H1 (cell line): ENCODE measurements at regions not wholly inside any gene's neighbourhood (a gene's known extent, or its start where the extent isn't known, plus 50 kb on each side); places are given as distances from the start of the nearest gene placed in this dataset.

Experiments
- CTCF ChIA-PET: fragments of 300-600 bp; sonication (Branson Sonifier 250); formaldehyde crosslinking; loops from one replicate; lab custom pipeline; 2021; ENCODE audit not compliant: partially characterized antibody; lab: Charles Lee
- POLR2A ChIA-PET: fragments of 300-600 bp; sonication (Branson Sonifier 250); formaldehyde crosslinking; loops from one replicate; lab custom pipeline; 2021; ENCODE audit warnings: inconsistent platforms; ENCODE audit not compliant: partially characterized antibody; lab: Charles Lee
- DNase-seq, 2 experiments: peaks; one replicate each; pipeline versions ENCODE4 v3.0.0 to v3.0.0-alpha.2; 2010 to 2022; ENCODE audit warnings: low spot score in 2 of 2, low read depth in 1 of 2, mixed read lengths in 1 of 2
- FAIRE-seq: peaks from 2 replicates; lab custom pipeline; 2011; peaks lifted over from hg19 to GRCh38; lab: Jason Lieb, UNC
- H2AFZ ChIP-seq: 2 replicates; pipeline ENCODE4 v1.8.1; 2012; ENCODE audit warnings: low read length, inconsistent platforms
- H2AK5ac ChIP-seq: 2 replicates; pipeline ENCODE4 v1.6.1; 2013; ENCODE audit warnings: low read depth, low read length
- H2BK120ac ChIP-seq: replicated peaks from 2 replicates; pipeline ENCODE3; 2013; ENCODE audit warnings: low read depth, low read length, inconsistent platforms
- H2BK12ac ChIP-seq: 2 replicates; pipeline ENCODE4 v1.6.1; 2013; ENCODE audit warnings: low read depth, low read length
- H2BK15ac ChIP-seq: 2 replicates; pipeline ENCODE4 v1.6.1; 2013; ENCODE audit warnings: low read length
- H2BK20ac ChIP-seq: 2 replicates; pipeline ENCODE4 v1.6.1; 2013; ENCODE audit warnings: low read length
- H2BK5ac ChIP-seq: 2 replicates; pipeline ENCODE4 v1.6.1; 2013; ENCODE audit warnings: low read depth, low read length
- H3K14ac ChIP-seq: 2 replicates; pipeline ENCODE4 v1.6.1; 2013; ENCODE audit warnings: inconsistent platforms; ENCODE audit not compliant: insufficient read length
- H3K18ac ChIP-seq: 2 replicates; pipeline ENCODE4 v1.6.1; 2013; ENCODE audit warnings: low read length; ENCODE audit errors: extremely low read depth
- H3K23ac ChIP-seq: 2 replicates; pipeline ENCODE4 v1.6.1; 2013; ENCODE audit warnings: inconsistent platforms; ENCODE audit not compliant: insufficient read length
- H3K23me2 ChIP-seq: 2 replicates; pipeline ENCODE4 v1.6.1; 2013; ENCODE audit warnings: low read depth, low read length
- H3K27ac ChIP-seq: 2 replicates; pipeline ENCODE4 v1.6.1; 2011; ENCODE audit warnings: low read depth, low read length, inconsistent platforms
- H3K27me3 ChIP-seq, 4 experiments: replicated peaks in 1 of 4; 1 replicate in 1 of 4; 2 replicates in 3 of 4; pipeline versions ENCODE4 v1.6.1 to v1.8.1; 2011 to 2013; ENCODE audit warnings: low read length in 3 of 4, mild to moderate bottlenecking in 3 of 4, inconsistent platforms in 2 of 4, mixed read lengths in 2 of 4, moderate library complexity in 1 of 4; ENCODE audit not compliant: control insufficient read depth in 3 of 4, insufficient read depth in 3 of 4; ENCODE audit errors: extremely low read depth in 1 of 4
- H3K36me3 ChIP-seq, 4 experiments: 2 replicates each; pipeline versions ENCODE4 v1.6.1 to v1.8.1; 2011 to 2013; ENCODE audit warnings: mild to moderate bottlenecking in 4 of 4, low read length in 3 of 4, moderate library complexity in 2 of 4, control low read depth in 1 of 4, inconsistent platforms in 1 of 4; ENCODE audit not compliant: insufficient read depth in 4 of 4, control insufficient read depth in 2 of 4
- H3K4ac ChIP-seq: replicated peaks from 2 replicates; pipeline ENCODE3; 2013; ENCODE audit warnings: low read length, low read depth, mixed read lengths, inconsistent platforms; ENCODE audit not compliant: insufficient read length
- H3K4me1 ChIP-seq, 4 experiments: replicated peaks in 1 of 4; 1 replicate in 1 of 4; 2 replicates in 3 of 4; pipeline versions ENCODE4 v1.6.1 to v1.8.1; 2011 to 2013; ENCODE audit warnings: low read length in 3 of 4, inconsistent platforms in 2 of 4, mixed read lengths in 1 of 4; ENCODE audit not compliant: insufficient read depth in 4 of 4, control insufficient read depth in 3 of 4
- H3K4me2 ChIP-seq, 2 experiments: 2 replicates each; pipeline versions ENCODE4 v1.6.1 to v1.8.1; 2011 to 2013; ENCODE audit warnings: low read depth in 2 of 2, low read length in 2 of 2, control low read depth in 1 of 2, inconsistent platforms in 1 of 2, mild to moderate bottlenecking in 1 of 2; ENCODE audit not compliant: insufficient read depth in 1 of 2
- H3K4me3 ChIP-seq, 4 experiments: fragments of 200-600, 300-600 bp in 1 of 4; sonication (generic), shearing (Covaris generic), sonication (Bioruptor Twin) in 1 of 4; 2 replicates each; pipeline versions ENCODE4 v1.5.1 to v1.8.1; 2011 to 2016; ENCODE audit warnings: low read length in 4 of 4, low read depth in 3 of 4, control low read depth in 2 of 4, inconsistent platforms in 2 of 4, mild to moderate bottlenecking in 2 of 4, mixed read lengths in 1 of 4, moderate library complexity in 1 of 4; ENCODE audit not compliant: insufficient read depth in 2 of 4; ENCODE audit errors: extremely low read depth in 1 of 4
- H3K56ac ChIP-seq: replicated peaks from 2 replicates; pipeline ENCODE3; 2013; ENCODE audit warnings: low read depth, mild to moderate bottlenecking, mixed read lengths, low read length, inconsistent platforms; ENCODE audit not compliant: insufficient read length
- H3K79me1 ChIP-seq: 2 replicates; pipeline ENCODE4 v1.6.1; 2013; ENCODE audit warnings: low read depth, low read length, control low read depth
- H3K79me2 ChIP-seq, 2 experiments: 2 replicates each; pipeline versions ENCODE4 v1.6.1 to v1.8.1; 2012 to 2013; ENCODE audit warnings: low read length in 2 of 2, mild to moderate bottlenecking in 2 of 2, inconsistent platforms in 1 of 2; ENCODE audit not compliant: insufficient read depth in 2 of 2, control insufficient read depth in 1 of 2
- H3K9ac ChIP-seq, 4 experiments: replicated peaks in 1 of 4; 1 replicate in 1 of 4; 2 replicates in 3 of 4; pipeline versions ENCODE4 v1.6.1 to v1.8.1; 2011 to 2013; ENCODE audit warnings: low read depth in 3 of 4, low read length in 3 of 4, control low read depth in 2 of 4, mild to moderate bottlenecking in 2 of 4, moderate library complexity in 2 of 4, inconsistent platforms in 1 of 4; ENCODE audit errors: extremely low read depth in 1 of 4
- H3K9me3 ChIP-seq, 2 experiments: 2 replicates each; pipeline versions ENCODE4 v1.6.1 to v1.8.1; 2012 to 2013; ENCODE audit warnings: mild to moderate bottlenecking in 2 of 2, moderate library complexity in 2 of 2, control low read depth in 1 of 2, inconsistent platforms in 1 of 2, low read depth in 1 of 2, low read length in 1 of 2, mixed read lengths in 1 of 2; ENCODE audit not compliant: insufficient read depth in 2 of 2
- H4K20me1 ChIP-seq, 2 experiments: replicated peaks in 1 of 2; 2 replicates each; pipeline versions ENCODE3 to v1.8.1; 2011 to 2013; ENCODE audit warnings: inconsistent platforms in 2 of 2, low read length in 2 of 2, mild to moderate bottlenecking in 1 of 2; ENCODE audit not compliant: insufficient read depth in 2 of 2, control insufficient read depth in 1 of 2
- H4K5ac ChIP-seq: 2 replicates; pipeline ENCODE4 v1.6.1; 2013; ENCODE audit warnings: low read length, low read depth, mixed read lengths, inconsistent platforms; ENCODE audit not compliant: insufficient read length
- H4K8ac ChIP-seq: 2 replicates; pipeline ENCODE4 v1.8.0; 2013; ENCODE audit warnings: mild to moderate bottlenecking, moderate library complexity, low read length, inconsistent platforms; ENCODE audit not compliant: insufficient read depth; ENCODE audit errors: extremely low read depth
- H4K91ac ChIP-seq: replicated peaks from 2 replicates; pipeline ENCODE3; 2013; ENCODE audit warnings: low read length, mixed read lengths, inconsistent platforms; ENCODE audit not compliant: insufficient read length
- ATF2 ChIP-seq: IDR thresholded peaks from 2 replicates; pipeline ENCODE4 v1.6.1; 2012; ENCODE audit warnings: low read length, inconsistent platforms
- BCL11A ChIP-seq, 2 experiments: IDR thresholded peaks; one replicate each; pipeline ENCODE4 v1.6.1; 2011; ENCODE audit warnings: low read depth in 2 of 2, low read length in 2 of 2, mild to moderate bottlenecking in 2 of 2
- EP300 ChIP-seq, 2 experiments: IDR thresholded peaks; 1 replicate in 1 of 2; 2 replicates in 1 of 2; pipeline ENCODE4 v1.6.1; 2011 to 2012; ENCODE audit warnings: low read depth in 2 of 2, low read length in 2 of 2, mild to moderate bottlenecking in 2 of 2, borderline replicate concordance in 1 of 2, inconsistent platforms in 1 of 2, moderate library complexity in 1 of 2
- HDAC6 ChIP-seq: IDR thresholded peaks from one replicate; pipeline ENCODE4 v1.7.1; 2012; ENCODE audit warnings: low read depth, mild to moderate bottlenecking, inconsistent platforms, low read length, moderate library complexity
- KDM5A ChIP-seq: fragments of 200-600 bp; IDR thresholded peaks from 2 replicates; pipeline ENCODE4 v1.7.1; 2012; ENCODE audit warnings: mild to moderate bottlenecking, low read length, inconsistent platforms, mixed read lengths
- MAX ChIP-seq: IDR thresholded peaks from 2 replicates; pipeline ENCODE4 v1.6.1; 2012; ENCODE audit warnings: inconsistent platforms
- RFX5 ChIP-seq: IDR thresholded peaks from 2 replicates; pipeline ENCODE4 v1.6.1; 2011; ENCODE audit warnings: low read depth, low read length, improper control_type of control experiment, borderline replicate concordance
- RNF2 ChIP-seq: fragments of 200-900, 300-1000 bp; sonication (generic); IDR thresholded peaks from 2 replicates; pipeline ENCODE4 v1.7.1; 2016; ENCODE audit warnings: borderline replicate concordance, low read depth, mild to moderate bottlenecking, antibody characterized with exemption, low read length; ENCODE audit not compliant: poor library complexity, severe bottlenecking; ENCODE audit errors: missing control alignments
- SAP30 ChIP-seq: fragments of 300-600 bp; sonication (generic); IDR thresholded peaks from 2 replicates; pipeline ENCODE4 v1.7.1; 2012; ENCODE audit warnings: low read length, moderate library complexity, mild to moderate bottlenecking, inconsistent platforms; ENCODE audit not compliant: insufficient read depth, insufficient replicate concordance
- SIX5 ChIP-seq: IDR thresholded peaks from 2 replicates; pipeline ENCODE4 v1.6.1; 2011; ENCODE audit warnings: mild to moderate bottlenecking, low read depth, low read length
- SUZ12 ChIP-seq: fragments of 200-600 bp; sonication (generic); IDR thresholded peaks from 2 replicates; pipeline ENCODE4 v1.6.1; 2012; ENCODE audit warnings: mild to moderate bottlenecking, inconsistent platforms, low read length, moderate library complexity, mixed read lengths
- TAF1 ChIP-seq: IDR thresholded peaks from 2 replicates; pipeline ENCODE4 v1.6.1; 2011; ENCODE audit warnings: mild to moderate bottlenecking, low read depth, low read length
- WGBS, 2 experiments: shearing (Covaris generic) in 1 of 2; methylation state at CpG; one replicate each; pipeline versions ENCODE4 v1.1.6 to v1.1.7; 2013 to 2015; ENCODE audit warnings: low lambda C conversion rate in 2 of 2, mixed read lengths in 2 of 2, inconsistent platforms in 1 of 2, low coverage in 1 of 2, missing lambda C conversion rate in 1 of 2; ENCODE audit not compliant: insufficient replicate concordance in 2 of 2, insufficient coverage in 1 of 2, insufficient read length in 1 of 2; ENCODE audit errors: extremely low coverage in 1 of 2, missing lambda C conversion rate in 1 of 2; 5-methylcytosine and 5-hydroxymethylcytosine counted together

- Histone ChIP-seq H2BK5ac (no peak overlapping the region), H2BK120ac (no peak overlapping the region), H3K4me1 (no peaks in the 10 kb centered on the region), H3K9ac (no peak overlapping the region), H3K79me2 (no peaks in the 10 kb centered on the region), H2BK15ac (no peak overlapping the region), H4K8ac (no peak overlapping the region), H3K27ac (no peak overlapping the region), H2BK12ac (no peak overlapping the region), H3K4me3 (no peak overlapping the region), H2AK5ac (no peak overlapping the region), H3K23me2 (no peaks in the 10 kb centered on the region), H2BK20ac (no peak overlapping the region), H4K91ac (no peak overlapping the region), H3K36me3 (no peaks in the 10 kb centered on the region), H3K14ac (no peak overlapping the region), H4K5ac (no peak overlapping the region), H3K27me3 (no peaks in the 10 kb centered on the region), H3K4me2 (no peak overlapping the region), H3K79me1 (no peaks in the 10 kb centered on the region), H3K56ac (no peak overlapping the region), H3K9me3 (no peaks in the 10 kb centered on the region), H3K23ac (no peak overlapping the region), H2AFZ (no peak overlapping the region), H3K18ac (no peak overlapping the region), H4K20me1 (no peaks in the 10 kb centered on the region), H3K4ac (no peak overlapping the region)
- 89% methylated on average over 1 of the region's 1 CpG; no CpG with 5 or more reads in 1 of the 2 experiments for WGBS, 2 experiments
- FAIRE-seq = no peak
- POLR2A ChIA-PET = no interaction called here
- no peak for DNase-seq
- CTCF ChIA-PET = no interaction called here
- TF ChIP-seq RFX5 (no peak), SIX5 (no peak), RNF2 (no peak), EP300 (IDR thresholded peaks at IDR 0.05; ENCODE audit: borderline replicate concordance in 1 of 2, low read depth in 2 of 2, low read length in 2 of 2) (no peak), SAP30 (no peak), HDAC6 (no peak), BCL11A (IDR thresholded peaks at IDR 0.05; ENCODE audit: low read depth in 2 of 2, low read length in 2 of 2) (no peak), KDM5A (no peak), ATF2 (no peak), TAF1 (no peak), MAX (no peak), SUZ12 (no peak)
Measured at GRCh38 chr1:190663962-190664361, 186.3 kb upstream of the BRINP3 start.
